NT2/D1 (cell line): ENCODE measurements at regions not wholly inside any gene's neighbourhood (a gene's known extent, or its start where the extent isn't known, plus 50 kb on each side); places are given as distances from the start of the nearest gene placed in this dataset.

Experiments
- YY1 ChIP-seq: IDR thresholded peaks from 2 replicates; pipeline ENCODE4 v1.6.1; 2011; ENCODE audit not compliant: insufficient read length, insufficient read depth
- ZNF274 ChIP-seq: IDR thresholded peaks from 2 replicates; pipeline ENCODE4 v1.6.1; 2011; ENCODE audit warnings: mild to moderate bottlenecking, low read depth, low read length

DNA sequence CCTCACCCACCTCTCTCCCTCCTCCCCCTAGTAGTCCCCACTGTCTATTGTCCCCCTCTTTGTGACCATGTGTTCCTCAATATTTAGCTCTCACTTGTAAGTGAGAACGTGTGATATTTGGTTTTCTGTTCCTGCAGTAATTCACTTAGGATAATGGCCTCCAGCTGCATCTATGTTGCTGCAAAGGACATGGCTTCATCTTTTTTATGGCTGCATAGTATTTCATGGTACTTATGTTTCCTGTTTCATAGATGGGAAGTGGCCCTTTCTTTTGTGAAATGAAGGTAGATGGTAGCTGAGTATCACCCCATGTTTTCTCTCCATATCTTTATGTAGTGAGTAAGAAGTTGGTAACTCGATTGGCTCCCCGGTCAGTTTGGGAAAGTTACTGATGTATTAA is 66.6 kb upstream of the CREB3L1 start:
- TF ChIP-seq ZNF274 (no peak), YY1 (no peak)
